Glutamatergic neuron (in vitro differentiated cells): ENCODE measurements at regions not wholly inside any gene's neighbourhood (a gene's known extent, or its start where the extent isn't known, plus 50 kb on each side); places are given as distances from the start of the nearest gene placed in this dataset.

Source experiments
- DNase-seq: peaks from one replicate; pipeline ENCODE4 v3.0.0; 2022
- H3K27ac Mint-ChIP-seq: one replicate; pipeline ENCODE4 v1.8.0; 2020; ENCODE audit warnings: mild to moderate bottlenecking, mixed read lengths, inconsistent platforms; ENCODE audit not compliant: unreplicated experiment
- H3K27me3 Mint-ChIP-seq: one replicate; pipeline ENCODE4 v1.8.0; 2020; ENCODE audit warnings: mild to moderate bottlenecking, moderate library complexity, mixed read lengths, inconsistent platforms; ENCODE audit not compliant: unreplicated experiment
- H3K36me3 Mint-ChIP-seq: one replicate; pipeline ENCODE4 v1.8.0; 2020; ENCODE audit warnings: mild to moderate bottlenecking, mixed read lengths, inconsistent platforms; ENCODE audit not compliant: unreplicated experiment
- H3K4me1 Mint-ChIP-seq: one replicate; pipeline ENCODE4 v1.8.0; 2020; ENCODE audit warnings: mild to moderate bottlenecking, low read depth, mixed read lengths, inconsistent platforms; ENCODE audit not compliant: unreplicated experiment
- H3K4me3 Mint-ChIP-seq: one replicate; pipeline ENCODE4 v1.8.0; 2020; ENCODE audit warnings: mild to moderate bottlenecking, mixed read lengths, inconsistent platforms; ENCODE audit not compliant: unreplicated experiment
- H3K9me3 Mint-ChIP-seq: one replicate; pipeline ENCODE4 v1.8.0; 2020; ENCODE audit warnings: mild to moderate bottlenecking, moderate library complexity, mixed read lengths, inconsistent platforms; ENCODE audit not compliant: unreplicated experiment
- CTCF ChIP-seq: fragments of 200-600 bp; sonication (generic); IDR thresholded peaks from one replicate; pipeline ENCODE4 v1.5.0; 2021; ENCODE audit not compliant: partially characterized antibody, unreplicated experiment

GRCh38 chr2:172193331-172194089 lies 90.8 kb upstream of the DLX2 start:
- Mint-ChIP-seq H3K36me3 (peaks cover 25% of the 10 kb centered on the region), H3K27ac (no peak overlapping the region), H3K27me3 (peaks cover 3% of the 10 kb centered on the region), H3K9me3 (peaks cover 8% of the 10 kb centered on the region), H3K4me3 (no peak overlapping the region), H3K4me1 (no peaks in the 10 kb centered on the region)
- TF ChIP-seq CTCF, result no peak
- no peak for DNase-seq

GRCh38 chr2:172195836-172196376 lies 93.2 kb upstream of the DLX2 start:
- no peaks in the 10 kb centered on the region for H3K4me1 Mint-ChIP-seq
- no peak overlapping the region for H3K27ac Mint-ChIP-seq
- peaks cover 4% of the 10 kb centered on the region for H3K27me3 Mint-ChIP-seq
- peaks cover 30% of the 10 kb centered on the region for H3K36me3 Mint-ChIP-seq
- no peak for TF ChIP-seq CTCF
- H3K4me3 Mint-ChIP-seq, result no peak overlapping the region
- peaks cover 9% of the 10 kb centered on the region for H3K9me3 Mint-ChIP-seq
- DNase-seq, result no peak

- peaks cover 9% of the 10 kb centered on the region for H3K9me3 Mint-ChIP-seq
- TF ChIP-seq CTCF, result no peak
- peaks cover 30% of the 10 kb centered on the region for H3K36me3 Mint-ChIP-seq
Observed at GRCh38 chr2:172196768-172197431, 94.2 kb upstream of the DLX2 start.

GRCh38 chr2:172198361-172198760 lies 95.7 kb upstream of the DLX2 start:
- Mint-ChIP-seq H3K4me3 (no peak overlapping the region), H3K4me1 (no peaks in the 10 kb centered on the region), H3K27me3 (peaks cover 4% of the 10 kb centered on the region), H3K9me3 (peaks cover 6% of the 10 kb centered on the region), H3K36me3 (peaks cover 27% of the 10 kb centered on the region), H3K27ac (no peak overlapping the region)
- no peak for DNase-seq
- TF ChIP-seq CTCF, result no peak

More at GRCh38 chr2:172196768-172197431, 94.2 kb upstream of the DLX2 start:
- Mint-ChIP-seq H3K4me3 (no peak overlapping the region), H3K27me3 (peaks cover 4% of the 10 kb centered on the region), H3K27ac (no peak overlapping the region), H3K4me1 (no peaks in the 10 kb centered on the region)
- DNase-seq, result no peak

- Mint-ChIP-seq H3K27me3 (peaks cover 2% of the 10 kb centered on the region), H3K9me3 (peaks cover 2% of the 10 kb centered on the region), H3K36me3 (peaks cover 22% of the 10 kb centered on the region), H3K4me3 (no peak overlapping the region), H3K27ac (no peak overlapping the region), H3K4me1 (no peaks in the 10 kb centered on the region)
- DNase-seq, result no peak
- TF ChIP-seq CTCF, result no peak
Observed at GRCh38 chr2:172198908-172199307, 96.2 kb upstream of the DLX2 start.
